PC-3 (cell line): ENCODE measurements at regions not wholly inside any gene's neighbourhood (a gene's known extent, or its start where the extent isn't known, plus 50 kb on each side); places are given as distances from the start of the nearest gene placed in this dataset.
"Not testable (repeated sequence)": the region's sequence is repeated elsewhere in the genome, so short reads cannot be mapped to it uniquely, and the experiment has no call there.

ENCODE experiments used
- ATAC-seq: fragments of 200-7000 bp; cut with Tn5 transposase; 2 replicates; pipeline ENCODE4 v1.9.1; 2020; ENCODE audit warnings: mild to moderate bottlenecking, moderate library complexity
- BruUV-seq: library from RNA; stranded (reverse); fragments of 400-500 nt; replicated peaks from 2 replicates; lab custom pipeline; 2021; lab: Mats Ljungman, UMichigan
- CTCF ChIA-PET: fragments of 300-600 bp; sonication (Branson Sonifier 250); formaldehyde crosslinking; loops from one replicate; lab custom pipeline; 2022; ENCODE audit warnings: antibody characterized with exemption; lab: Charles Lee
- POLR2A ChIA-PET: fragments of 300-600 bp; sonication (Branson Sonifier 250); formaldehyde crosslinking; loops from one replicate; lab custom pipeline; 2022; ENCODE audit warnings: antibody characterized with exemption; ENCODE audit not compliant: unreplicated experiment; lab: Charles Lee
- DNase-seq: peaks from one replicate; pipeline ENCODE4 v3.0.0-alpha.2; 2015
- H2AFZ ChIP-seq: fragments of 300-600 bp; sonication (generic); 2 replicates; pipeline ENCODE4 v1.6.0; 2016; ENCODE audit warnings: antibody characterized with exemption, low read length
- H3F3A ChIP-seq: fragments of 300-600 bp; sonication (generic); one replicate; pipeline ENCODE4 v1.6.0; 2017; ENCODE audit warnings: antibody characterized with exemption, low read length, control low read depth, mild to moderate bottlenecking; ENCODE audit not compliant: unreplicated experiment
- H3K27ac ChIP-seq: fragments of 300-600 bp; sonication (generic); 2 replicates; pipeline ENCODE4 v1.5.1; 2016; ENCODE audit warnings: mild to moderate bottlenecking, low read length
- H3K27me3 ChIP-seq: fragments of 300-600 bp; sonication (generic); 2 replicates; pipeline ENCODE4 v1.6.1; 2016; ENCODE audit warnings: low read length, mixed read lengths
- H3K36me3 ChIP-seq: fragments of 300-600 bp; sonication (generic); 2 replicates; pipeline ENCODE4 v1.6.1; 2016; ENCODE audit warnings: low read depth, mixed run types, low read length, mixed read lengths
- H3K4me1 ChIP-seq: fragments of 300-600 bp; sonication (generic); 2 replicates; pipeline ENCODE4 v1.5.1; 2016; ENCODE audit warnings: low read length; ENCODE audit not compliant: insufficient read depth
- H3K4me2 ChIP-seq: fragments of 300-600 bp; sonication (generic); 2 replicates; pipeline ENCODE4 v1.6.0; 2016; ENCODE audit warnings: low read length
- H3K4me3 ChIP-seq: fragments of 300-600 bp; sonication (generic); 2 replicates; pipeline ENCODE4 v1.5.1; 2016; ENCODE audit warnings: mild to moderate bottlenecking, low read length, mixed read lengths
- H3K79me2 ChIP-seq: fragments of 300-600 bp; sonication (generic); 2 replicates; pipeline ENCODE4 v1.6.1; 2017; ENCODE audit warnings: low read length, mixed read lengths
- H3K9ac ChIP-seq: fragments of 300-600 bp; sonication (generic); 2 replicates; pipeline ENCODE4 v1.6.0; 2016; ENCODE audit warnings: mild to moderate bottlenecking, low read length
- H3K9me2 ChIP-seq: fragments of 300-600 bp; sonication (generic); replicated peaks from 2 replicates; pipeline ENCODE4 v1.6.1; 2016; ENCODE audit warnings: mixed run types, low read length, mixed read lengths
- H3K9me3 ChIP-seq: fragments of 300-600 bp; sonication (generic); 2 replicates; pipeline ENCODE4 v1.6.1; 2016; ENCODE audit warnings: low read length, mixed read lengths
- H4K20me1 ChIP-seq: fragments of 300-600 bp; sonication (generic); 2 replicates; pipeline ENCODE4 v1.6.1; 2016; ENCODE audit warnings: low read length, mixed read lengths
- EZH2 ChIP-seq: fragments of 300-600 bp; sonication (generic); IDR thresholded peaks from one replicate; pipeline ENCODE4 v1.6.1; 2017; ENCODE audit warnings: antibody characterized with exemption, mild to moderate bottlenecking, low read length; ENCODE audit not compliant: unreplicated experiment
- EZH2phosphoT487 ChIP-seq: fragments of 300-600 bp; sonication (generic); IDR thresholded peaks from 2 replicates; pipeline ENCODE4 v1.6.1; 2018; ENCODE audit warnings: mild to moderate bottlenecking, antibody characterized with exemption, low read length, borderline replicate concordance
- intact Hi-C: fragments of 100-400 bp; cut with micrococcal nuclease; formaldehyde crosslinking; loops from 2 replicates; pipeline ENCODE4 v1.9.0; 2023
- TF ChIP-seq, protein P1 (sequence below): fragments of 300-600 bp; sonication (generic); conservative IDR thresholded peaks from 2 replicates; pipeline ENCODE4 v1.5.1; 2017; ENCODE audit warnings: antibody characterized with exemption, low read depth, mild to moderate bottlenecking, low read length

GRCh38 chr6:84943905-84944304 lies 179.5 kb upstream of the TBX18 start:
- no peaks in the 10 kb centered on the region for H4K20me1 ChIP-seq
- no peak overlapping the region for H3K4me3 ChIP-seq
- no peak for TF ChIP-seq EZH2
- TF ChIP-seq EZH2phosphoT487 = no peak
- TF ChIP-seq, protein P1, sequence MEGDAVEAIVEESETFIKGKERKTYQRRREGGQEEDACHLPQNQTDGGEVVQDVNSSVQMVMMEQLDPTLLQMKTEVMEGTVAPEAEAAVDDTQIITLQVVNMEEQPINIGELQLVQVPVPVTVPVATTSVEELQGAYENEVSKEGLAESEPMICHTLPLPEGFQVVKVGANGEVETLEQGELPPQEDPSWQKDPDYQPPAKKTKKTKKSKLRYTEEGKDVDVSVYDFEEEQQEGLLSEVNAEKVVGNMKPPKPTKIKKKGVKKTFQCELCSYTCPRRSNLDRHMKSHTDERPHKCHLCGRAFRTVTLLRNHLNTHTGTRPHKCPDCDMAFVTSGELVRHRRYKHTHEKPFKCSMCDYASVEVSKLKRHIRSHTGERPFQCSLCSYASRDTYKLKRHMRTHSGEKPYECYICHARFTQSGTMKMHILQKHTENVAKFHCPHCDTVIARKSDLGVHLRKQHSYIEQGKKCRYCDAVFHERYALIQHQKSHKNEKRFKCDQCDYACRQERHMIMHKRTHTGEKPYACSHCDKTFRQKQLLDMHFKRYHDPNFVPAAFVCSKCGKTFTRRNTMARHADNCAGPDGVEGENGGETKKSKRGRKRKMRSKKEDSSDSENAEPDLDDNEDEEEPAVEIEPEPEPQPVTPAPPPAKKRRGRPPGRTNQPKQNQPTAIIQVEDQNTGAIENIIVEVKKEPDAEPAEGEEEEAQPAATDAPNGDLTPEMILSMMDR = no peak
- no peak for ATAC-seq
- ChIA-PET POLR2A (no interaction called here), CTCF (interaction anchor here (0.5 kb wide), 1 partner anchor 43 kb away, joined by 4 read pairs; no protein-coding TSS in a partner anchor)
- H3K9ac ChIP-seq = no peak overlapping the region
- 0 out of 2 replicates have a peak, but pooled peaks cover 6% of the 10 kb centered on the region for H3K9me3 ChIP-seq
- BruUV-seq = no TSS peak
- H3K4me1 ChIP-seq = no peaks in the 10 kb centered on the region
- no peaks in the 10 kb centered on the region for H3K27me3 ChIP-seq
- intact Hi-C loops = no loop called here
- H3K79me2 ChIP-seq = no peaks in the 10 kb centered on the region
- DNase-seq = no peak
- no peaks in the 10 kb centered on the region for H3K36me3 ChIP-seq
- no peak overlapping the region for H2AFZ ChIP-seq
- no peak overlapping the region for H3K4me2 ChIP-seq
- no peaks in the 10 kb centered on the region for H3F3A ChIP-seq
- no peak overlapping the region for H3K27ac ChIP-seq
- H3K9me2 ChIP-seq = no peaks in the 10 kb centered on the region

DNA sequence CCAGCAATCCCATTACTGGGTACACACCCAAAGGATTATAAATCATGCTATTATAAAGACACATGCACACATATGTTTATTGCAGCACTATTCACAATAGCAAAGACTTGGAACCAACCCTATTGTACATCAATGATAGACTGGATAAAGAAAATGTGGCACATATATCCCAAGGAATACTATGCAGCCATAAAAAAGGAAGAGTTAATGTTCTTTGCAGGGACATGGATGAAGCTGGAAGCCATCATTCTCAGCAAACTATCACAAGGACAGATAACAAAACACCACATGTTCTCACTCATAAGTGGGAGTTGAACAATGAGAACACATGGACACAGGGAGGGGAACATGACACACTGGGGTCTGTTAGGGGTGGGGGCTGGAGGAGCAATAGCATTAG lies 177.2 kb upstream of the TBX18 start:
- H3K4me3 ChIP-seq, H3K79me2 ChIP-seq, BruUV-seq, ATAC-seq, H3K36me3 ChIP-seq, POLR2A ChIA-PET, H3K9me3 ChIP-seq, CTCF ChIA-PET, H3K27ac ChIP-seq, H3K4me2 ChIP-seq, intact Hi-C loops, H3K27me3 ChIP-seq, H3K9ac ChIP-seq, H4K20me1 ChIP-seq, DNase-seq, H3K9me2 ChIP-seq, H3F3A ChIP-seq, H3K4me1 ChIP-seq, H2AFZ ChIP-seq: not testable (repeated sequence)

- intact Hi-C loops = no loop called here
- POLR2A ChIA-PET = no interaction called here
These were observed 164.8 kb upstream of the TBX18 start for GRCh38 chr6:84929212-84929611.

More at GRCh38 chr6:84929212-84929611, 164.8 kb upstream of the TBX18 start:
- Histone ChIP-seq H3K4me2 (no peak overlapping the region), H3F3A (no peaks in the 10 kb centered on the region), H3K9ac (no peak overlapping the region), H3K36me3 (no peaks in the 10 kb centered on the region), H3K4me3 (no peak overlapping the region), H4K20me1 (no peaks in the 10 kb centered on the region), H3K4me1 (no peaks in the 10 kb centered on the region), H3K27ac (no peak overlapping the region), H3K9me2 (no peaks in the 10 kb centered on the region), H3K27me3 (peaks cover 8% of the 10 kb centered on the region; the same call in 1 of the 2 replicates), H2AFZ (no peak overlapping the region), H3K79me2 (no peaks in the 10 kb centered on the region), H3K9me3 (no peaks in the 10 kb centered on the region)
- TF ChIP-seq, protein P1 = no peak
- TF ChIP-seq EZH2 (no peak), EZH2phosphoT487 (no peak)
- ATAC-seq (no peak), DNase-seq (no peak)
- CTCF ChIA-PET = no interaction called here
- BruUV-seq = no TSS peak
